Brain microvascular endothelial cell (primary cell): ENCODE measurements at regions not wholly inside any gene's neighbourhood (a gene's known extent, or its start where the extent isn't known, plus 50 kb on each side); places are given as distances from the start of the nearest gene placed in this dataset.
A peak's percentile ranks its signal among the peaks of the same experiment; 100 is the strongest.

ENCODE experiments used
- DNase-seq: peaks from one replicate; pipeline ENCODE4 v3.0.0-alpha.2; 2020
- H3K27ac ChIP-seq: fragments of 250-450 bp; sonication (Bioruptor Pico); 2 replicates; pipeline ENCODE4 v1.5.1; 2020; ENCODE audit warnings: mild to moderate bottlenecking, moderate library complexity
- H3K27me3 ChIP-seq: fragments of 250-450 bp; sonication (Bioruptor Pico); replicated peaks from 2 replicates; pipeline ENCODE4 v1.5.1; 2020; ENCODE audit warnings: mild to moderate bottlenecking
- H3K36me3 ChIP-seq: fragments of 250-450 bp; sonication (Bioruptor Pico); replicated peaks from 2 replicates; pipeline ENCODE4 v1.5.1; 2020; ENCODE audit warnings: mild to moderate bottlenecking
- H3K4me3 ChIP-seq: 2 replicates; pipeline ENCODE4 v1.5.1; 2011; ENCODE audit warnings: low read depth, mild to moderate bottlenecking, control low read depth, low read length, moderate library complexity
- CTCF ChIP-seq: IDR thresholded peaks from 2 replicates; pipeline ENCODE4 v1.5.1; 2011; ENCODE audit warnings: low read depth, mild to moderate bottlenecking, moderate library complexity, low read length, control low read depth, inconsistent platforms; ENCODE audit errors: missing control alignments
- in situ Hi-C: cut with HindIII; loops from 2 replicates; pipeline ENCODE4 v1.10.0; 2017; ENCODE audit warnings: low sequenced_read_pairs, low pct_ligation_motif_present

GRCh38 chr2:228675091-228675490 lies 493.6 kb upstream of the SPHKAP start:
- H3K27ac ChIP-seq = no peak overlapping the region
- H3K27me3 ChIP-seq = no peaks in the 10 kb centered on the region
- H3K4me3 ChIP-seq = no peak overlapping the region
- DNase-seq = peak; percentile 48
- in situ Hi-C loops = no loop called here
- TF ChIP-seq CTCF = no peak
- no peaks in the 10 kb centered on the region for H3K36me3 ChIP-seq

- in situ Hi-C loops = no loop called here
- DNase-seq = no peak
- Histone ChIP-seq H3K4me3 (no peak overlapping the region), H3K36me3 (no peaks in the 10 kb centered on the region), H3K27ac (no peak overlapping the region), H3K27me3 (no peaks in the 10 kb centered on the region)
- TF ChIP-seq CTCF = no peak
These were observed 492.5 kb upstream of the SPHKAP start for GRCh38 chr2:228673876-228674554.

GRCh38 chr2:228669690-228670089 lies 488.2 kb upstream of the SPHKAP start:
- Histone ChIP-seq H3K27ac (no peak overlapping the region), H3K36me3 (no peaks in the 10 kb centered on the region), H3K27me3 (no peaks in the 10 kb centered on the region), H3K4me3 (no peak overlapping the region)
- no peak for TF ChIP-seq CTCF
- no peak for DNase-seq
- in situ Hi-C loops = no loop called here

- TF ChIP-seq CTCF = no peak
- no peak for DNase-seq
- in situ Hi-C loops = no loop called here
- Histone ChIP-seq H3K27me3 (no peaks in the 10 kb centered on the region), H3K27ac (no peak overlapping the region), H3K4me3 (no peak overlapping the region), H3K36me3 (no peaks in the 10 kb centered on the region)
These were observed 483.7 kb upstream of the SPHKAP start for GRCh38 chr2:228665232-228665631.

- Histone ChIP-seq H3K36me3 (no peaks in the 10 kb centered on the region), H3K27ac (peak overlapping the region; percentile 19), H3K4me3 (no peak overlapping the region), H3K27me3 (no peaks in the 10 kb centered on the region)
- no peak for TF ChIP-seq CTCF
- peak; percentile 87 for DNase-seq
- in situ Hi-C loops = no loop called here
These were observed 477.5 kb upstream of the SPHKAP start for GRCh38 chr2:228658998-228659397.

- H3K27me3 ChIP-seq = no peaks in the 10 kb centered on the region
- no peaks in the 10 kb centered on the region for H3K36me3 ChIP-seq
- TF ChIP-seq CTCF = peak; percentile 40
- no peak overlapping the region for H3K27ac ChIP-seq
- no peak overlapping the region for H3K4me3 ChIP-seq
- in situ Hi-C loops = no loop called here
- DNase-seq = no peak
These were observed 476.4 kb upstream of the SPHKAP start for GRCh38 chr2:228657807-228658402.
